NB4 (cell line): ENCODE measurements at regions not wholly inside any gene's neighbourhood (a gene's known extent, or its start where the extent isn't known, plus 50 kb on each side); places are given as distances from the start of the nearest gene placed in this dataset.

Source experiments
- DNase-seq: peaks from one replicate; pipeline ENCODE4 v3.0.0; 2010; ENCODE audit warnings: low read depth
- H3K4me3 ChIP-seq: one replicate; pipeline ENCODE4 v1.5.1; 2011; ENCODE audit warnings: mild to moderate bottlenecking, low read depth, low read length, moderate library complexity
- MYC ChIP-seq: IDR thresholded peaks from 2 replicates; pipeline ENCODE4 v1.6.1; 2011; ENCODE audit warnings: low read depth, low read length
- POLR2A ChIP-seq: IDR thresholded peaks from 2 replicates; pipeline ENCODE4 v1.6.1; 2011; ENCODE audit warnings: mild to moderate bottlenecking; ENCODE audit not compliant: insufficient read length; ENCODE audit errors: extremely low read depth
- TF ChIP-seq, protein P1 (sequence below): IDR thresholded peaks from 2 replicates; pipeline ENCODE4 v1.6.1; 2011; ENCODE audit warnings: low read depth, low read length
- TF ChIP-seq, protein P2 (sequence below): IDR thresholded peaks from one replicate; pipeline ENCODE4 v1.5.1; 2012; ENCODE audit warnings: low read depth, low read length

GRCh38 chr10:124162136-124162535, 68.7 kb upstream of the CHST15 start:
- DNase-seq = no peak
- TF ChIP-seq MYC (no peak), POLR2A (no peak)
- TF ChIP-seq, protein P1, sequence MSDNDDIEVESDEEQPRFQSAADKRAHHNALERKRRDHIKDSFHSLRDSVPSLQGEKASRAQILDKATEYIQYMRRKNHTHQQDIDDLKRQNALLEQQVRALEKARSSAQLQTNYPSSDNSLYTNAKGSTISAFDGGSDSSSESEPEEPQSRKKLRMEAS = no peak
- TF ChIP-seq, protein P2, sequence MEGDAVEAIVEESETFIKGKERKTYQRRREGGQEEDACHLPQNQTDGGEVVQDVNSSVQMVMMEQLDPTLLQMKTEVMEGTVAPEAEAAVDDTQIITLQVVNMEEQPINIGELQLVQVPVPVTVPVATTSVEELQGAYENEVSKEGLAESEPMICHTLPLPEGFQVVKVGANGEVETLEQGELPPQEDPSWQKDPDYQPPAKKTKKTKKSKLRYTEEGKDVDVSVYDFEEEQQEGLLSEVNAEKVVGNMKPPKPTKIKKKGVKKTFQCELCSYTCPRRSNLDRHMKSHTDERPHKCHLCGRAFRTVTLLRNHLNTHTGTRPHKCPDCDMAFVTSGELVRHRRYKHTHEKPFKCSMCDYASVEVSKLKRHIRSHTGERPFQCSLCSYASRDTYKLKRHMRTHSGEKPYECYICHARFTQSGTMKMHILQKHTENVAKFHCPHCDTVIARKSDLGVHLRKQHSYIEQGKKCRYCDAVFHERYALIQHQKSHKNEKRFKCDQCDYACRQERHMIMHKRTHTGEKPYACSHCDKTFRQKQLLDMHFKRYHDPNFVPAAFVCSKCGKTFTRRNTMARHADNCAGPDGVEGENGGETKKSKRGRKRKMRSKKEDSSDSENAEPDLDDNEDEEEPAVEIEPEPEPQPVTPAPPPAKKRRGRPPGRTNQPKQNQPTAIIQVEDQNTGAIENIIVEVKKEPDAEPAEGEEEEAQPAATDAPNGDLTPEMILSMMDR = no peak
- H3K4me3 ChIP-seq = no peak overlapping the region

- DNase-seq = no peak
- TF ChIP-seq MYC (no peak), POLR2A (no peak)
- TF ChIP-seq, protein P2 = no peak
- TF ChIP-seq, protein P1 = no peak
These were observed 68.2 kb upstream of the CHST15 start for GRCh38 chr10:124161601-124162000.

GRCh38 chr10:124160943-124161582, 67.7 kb upstream of the CHST15 start:
- TF ChIP-seq, protein P2 = no peak
- TF ChIP-seq POLR2A = no peak
- no peak for DNase-seq
- H3K4me3 ChIP-seq = no peak overlapping the region

More at GRCh38 chr10:124161601-124162000, 68.2 kb upstream of the CHST15 start:
- no peak overlapping the region for H3K4me3 ChIP-seq

- H3K4me3 ChIP-seq = no peak overlapping the region
- TF ChIP-seq, protein P2 = no peak
- TF ChIP-seq MYC = no peak
- TF ChIP-seq, protein P1 = no peak
- TF ChIP-seq POLR2A = no peak
- no peak for DNase-seq
These were observed 66.8 kb upstream of the CHST15 start for GRCh38 chr10:124160176-124160575.

- TF ChIP-seq, protein P2 = no peak
- TF ChIP-seq, protein P1 = no peak
- TF ChIP-seq MYC (no peak), POLR2A (no peak)
- H3K4me3 ChIP-seq = no peak overlapping the region
- DNase-seq = no peak
These were observed 65.8 kb upstream of the CHST15 start for GRCh38 chr10:124159153-124159552.

- no peak for DNase-seq
- TF ChIP-seq, protein P1 = no peak
- TF ChIP-seq MYC = no peak
- TF ChIP-seq POLR2A = no peak
- TF ChIP-seq, protein P2 = no peak
- H3K4me3 ChIP-seq = no peak overlapping the region
These were observed 65.2 kb upstream of the CHST15 start for GRCh38 chr10:124158592-124158991.
